Stimulated activated CD8-positive, alpha-beta memory T cell treated with anti-CD3 and anti-CD28 coated beads, Interleukin-15, amount 100 ng/mL, for 4 hours (primary cell): ENCODE measurements at regions not wholly inside any gene's neighbourhood (a gene's known extent, or its start where the extent isn't known, plus 50 kb on each side); places are given as distances from the start of the nearest gene placed in this dataset.

Experiments used
- DNase-seq, 2 donors: peaks; one replicate each; pipeline ENCODE4 v3.0.0-alpha.2; 2020; ENCODE audit warnings: low read depth in 2 of 2

- DNase-seq = no peak
Observed at GRCh38 chr13:59445812-59446211, 717.9 kb downstream of the DIAPH3 start.

DNA sequence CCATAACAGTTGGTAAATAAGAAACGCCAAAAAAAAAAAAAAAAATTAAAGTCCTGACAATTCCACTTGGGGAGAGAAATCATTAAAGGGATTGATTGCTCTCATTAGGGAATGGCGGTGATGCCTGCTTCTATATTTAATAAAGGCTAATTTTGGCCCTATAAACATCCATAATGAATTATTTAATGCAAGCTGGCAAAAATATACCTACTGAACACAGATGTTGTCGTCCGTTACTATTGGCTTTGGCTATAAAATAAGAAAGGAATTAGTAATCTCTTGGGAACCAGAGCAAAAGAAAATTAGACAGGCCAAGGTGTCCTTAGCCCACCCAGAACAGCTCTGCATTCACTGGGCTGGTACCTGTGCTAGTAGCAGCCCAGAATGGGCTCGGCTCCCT lies 717.3 kb downstream of the DIAPH3 start:
- no peak for DNase-seq

DNA sequence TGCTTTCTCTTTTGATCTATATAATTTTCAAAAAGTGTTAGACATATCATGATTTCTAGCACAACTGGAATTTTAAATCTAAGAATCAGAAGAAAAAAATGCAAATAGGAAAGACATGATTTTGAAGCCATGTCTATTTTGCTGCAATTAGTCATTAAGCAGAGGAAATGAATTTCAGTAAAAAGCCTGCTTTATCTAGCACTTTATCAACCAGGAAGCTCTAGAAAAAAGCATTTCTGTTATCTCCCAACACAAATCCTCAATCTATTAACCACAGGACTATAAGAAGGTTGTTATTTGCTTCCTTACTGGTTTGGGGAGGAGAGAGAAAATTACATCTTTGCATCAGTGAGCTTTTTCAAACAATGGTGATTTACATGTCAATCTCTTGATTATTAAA lies 716.7 kb downstream of the DIAPH3 start:
- DNase-seq = no peak

DNA sequence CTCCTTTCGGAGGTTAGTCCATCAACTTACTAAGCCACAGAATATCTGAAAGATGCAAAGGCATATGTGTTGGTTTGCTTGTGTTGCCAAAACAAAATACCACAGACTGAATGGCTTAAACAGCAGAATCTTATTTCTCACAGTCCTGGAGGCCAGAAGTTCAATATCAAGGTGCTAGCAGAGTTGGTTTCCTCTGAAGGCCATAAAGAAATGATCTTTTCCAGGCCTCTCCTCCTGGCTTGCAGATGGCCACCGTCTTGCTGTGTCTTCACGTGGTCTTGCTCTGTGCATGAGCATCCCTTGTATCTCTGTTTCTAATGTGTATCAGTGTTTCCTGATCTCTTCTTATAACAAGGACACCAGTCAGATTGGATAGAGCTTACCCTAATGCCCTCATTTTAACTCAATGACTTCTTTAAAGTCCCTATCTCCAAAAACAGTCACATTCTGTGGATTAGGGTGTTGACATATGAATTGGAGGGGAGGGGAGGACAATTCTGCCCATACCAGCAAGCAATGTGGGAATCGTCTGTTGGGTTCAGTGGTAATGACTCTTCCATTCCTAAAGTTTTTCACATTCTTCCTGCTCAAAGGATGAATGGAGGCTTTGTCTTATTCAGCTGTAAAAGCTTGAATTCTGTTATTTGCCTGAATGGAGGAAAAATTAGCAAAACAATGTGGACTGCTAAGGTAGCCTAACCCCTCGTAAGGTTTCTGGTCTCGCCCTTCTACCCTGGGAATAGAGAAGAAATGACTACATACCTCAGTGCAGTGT lies 715.7 kb downstream of the DIAPH3 start:
- no peak for DNase-seq

DNA sequence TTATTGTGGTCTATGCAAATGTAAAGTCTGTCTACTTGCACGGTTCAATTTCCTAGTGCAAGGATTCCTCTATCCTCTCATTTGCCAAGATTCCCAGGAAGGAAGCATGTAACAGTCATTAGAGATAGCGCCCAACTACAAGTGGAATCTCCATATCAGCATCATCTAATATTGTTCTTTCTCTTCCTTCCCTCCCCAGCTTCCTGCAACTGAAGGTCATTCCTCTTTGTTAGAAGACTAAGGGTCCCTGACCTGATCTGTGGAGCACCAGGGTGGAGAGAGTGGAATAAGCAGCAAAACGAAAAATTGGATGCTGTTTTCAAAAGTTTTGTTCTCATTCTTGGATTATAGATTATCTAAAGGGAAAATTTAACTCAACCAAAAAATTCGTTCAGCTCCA lies 714.0 kb downstream of the DIAPH3 start:
- no peak for DNase-seq

- no peak for DNase-seq
Observed at GRCh38 chr13:59450229-59450628, 713.5 kb downstream of the DIAPH3 start.

- no peak for DNase-seq
Observed at GRCh38 chr13:59451236-59451635, 712.5 kb downstream of the DIAPH3 start.

DNA sequence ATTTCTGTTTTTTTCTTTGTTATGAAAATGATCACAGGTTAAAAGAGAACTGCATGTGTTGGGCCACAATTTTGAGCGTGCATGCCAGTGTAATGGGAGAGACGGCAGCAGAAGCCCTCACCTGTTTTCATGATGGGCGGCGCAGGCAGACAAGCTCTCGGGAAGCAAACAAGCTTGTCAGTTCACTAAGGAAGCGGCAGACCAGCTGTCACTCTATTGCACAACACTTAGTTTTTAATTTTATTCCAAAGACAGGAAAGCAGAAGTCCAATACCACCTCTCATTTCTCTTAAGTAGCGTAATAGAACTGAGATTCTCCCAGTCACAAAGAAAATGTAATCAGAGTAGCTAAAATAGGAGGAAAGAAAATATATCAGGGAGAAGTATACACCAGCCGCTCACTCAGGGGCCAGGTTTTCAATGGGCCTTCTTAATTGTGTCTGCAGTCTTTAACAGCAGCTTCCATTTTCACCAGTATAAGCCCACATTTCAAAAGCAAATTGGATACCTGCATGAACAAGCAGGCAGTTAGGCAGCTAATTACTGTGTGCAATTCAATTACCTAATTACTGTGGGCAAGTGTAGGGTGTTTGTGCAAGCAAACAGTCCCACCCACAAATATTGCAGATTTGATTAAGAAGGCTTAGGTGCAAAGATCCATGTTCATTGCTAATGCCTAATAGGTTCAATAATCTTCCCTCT lies 711.4 kb downstream of the DIAPH3 start:
- no peak for DNase-seq

GRCh38 chr13:59458908-59459579 lies 704.7 kb downstream of the DIAPH3 start:
- DNase-seq = no peak

DNA sequence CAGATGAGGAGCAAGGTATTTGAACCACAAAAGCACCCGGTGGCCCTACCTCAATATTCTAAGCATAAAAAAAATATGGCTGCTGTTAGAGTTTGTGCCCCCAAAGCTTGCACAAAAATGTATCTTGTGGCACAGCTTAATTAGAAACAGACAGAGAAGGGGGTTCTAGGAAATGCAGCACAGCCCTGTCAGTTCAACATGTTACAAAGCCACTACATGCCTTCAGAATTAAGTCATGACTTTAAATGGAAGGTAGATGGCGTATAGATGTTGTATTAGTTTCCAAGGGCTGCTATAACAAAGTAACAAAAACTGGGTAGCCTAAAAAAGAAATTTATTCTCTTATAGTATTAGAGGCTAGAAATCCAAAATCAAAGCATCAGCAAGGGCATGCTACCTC lies 703.8 kb downstream of the DIAPH3 start:
- DNase-seq = no peak

- DNase-seq = no peak
Observed at GRCh38 chr13:59461411-59461810, 702.3 kb downstream of the DIAPH3 start.

DNA sequence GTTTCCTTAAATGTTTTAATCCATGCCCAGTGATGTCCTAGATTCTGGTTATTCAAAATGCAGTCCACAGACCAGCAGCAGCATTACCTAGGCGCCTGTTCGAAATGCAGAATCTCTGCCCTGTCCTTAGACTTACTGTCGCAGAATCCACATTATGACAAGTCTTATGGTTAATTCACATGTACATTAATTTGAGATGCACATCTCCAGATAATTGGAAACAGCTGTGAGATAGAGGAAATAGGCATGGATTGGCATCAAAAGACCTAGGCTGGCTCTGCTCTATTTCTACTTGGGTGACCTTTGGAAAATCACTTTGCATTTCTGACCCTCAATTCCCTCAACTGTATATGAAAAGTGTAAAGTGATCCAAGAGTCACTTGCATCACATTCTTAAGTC lies 700.7 kb downstream of the DIAPH3 start:
- DNase-seq = no peak

DNA sequence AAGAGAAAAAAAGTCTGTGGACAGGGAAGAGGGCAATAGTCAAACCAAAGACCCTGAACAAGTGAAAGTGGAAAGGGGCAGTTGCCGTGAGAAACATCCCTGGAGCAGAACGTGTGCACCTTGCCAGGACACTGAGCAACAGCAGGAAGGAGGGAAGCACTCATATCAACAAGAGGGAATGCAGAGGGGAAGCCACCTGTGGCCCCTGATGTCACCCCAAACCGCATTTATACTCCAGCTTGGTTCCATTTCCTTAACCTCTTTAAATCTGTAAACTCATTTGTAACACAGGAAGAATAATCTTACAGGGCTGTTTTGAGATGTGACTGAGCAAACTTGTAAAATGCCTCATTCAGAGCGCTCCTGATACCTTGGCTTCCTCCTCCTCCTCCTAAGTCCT lies 698.8 kb downstream of the DIAPH3 start:
- no peak for DNase-seq

DNA sequence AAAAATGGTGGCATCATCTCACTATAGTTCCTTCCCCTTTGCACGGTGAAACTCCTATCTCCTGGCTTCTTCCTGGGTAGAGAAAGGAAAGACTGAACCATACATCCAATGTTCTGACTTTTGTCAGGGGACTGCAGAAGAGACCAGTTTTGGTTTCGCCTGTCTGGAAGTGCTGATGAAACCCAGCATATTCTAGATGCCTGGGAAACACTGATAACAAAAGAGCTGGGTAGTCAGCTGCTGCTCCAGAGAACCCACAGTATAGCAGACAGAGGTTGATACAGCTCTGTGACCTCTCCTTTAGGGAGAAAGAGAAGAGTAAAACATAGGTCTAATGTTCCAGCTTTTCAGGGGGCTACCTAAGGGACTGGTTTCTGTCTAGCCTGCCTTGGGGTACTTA lies 695.3 kb downstream of the DIAPH3 start:
- DNase-seq = no peak

- no peak for DNase-seq
Observed at GRCh38 chr13:59471106-59471505, 692.6 kb downstream of the DIAPH3 start.

GRCh38 chr13:59472134-59472533 lies 691.6 kb downstream of the DIAPH3 start:
- DNase-seq = no peak

- no peak for DNase-seq
Observed at GRCh38 chr13:59474696-59475095, 689.0 kb downstream of the DIAPH3 start.

GRCh38 chr13:59475911-59476310 lies 687.8 kb downstream of the DIAPH3 start:
- DNase-seq = no peak

DNA sequence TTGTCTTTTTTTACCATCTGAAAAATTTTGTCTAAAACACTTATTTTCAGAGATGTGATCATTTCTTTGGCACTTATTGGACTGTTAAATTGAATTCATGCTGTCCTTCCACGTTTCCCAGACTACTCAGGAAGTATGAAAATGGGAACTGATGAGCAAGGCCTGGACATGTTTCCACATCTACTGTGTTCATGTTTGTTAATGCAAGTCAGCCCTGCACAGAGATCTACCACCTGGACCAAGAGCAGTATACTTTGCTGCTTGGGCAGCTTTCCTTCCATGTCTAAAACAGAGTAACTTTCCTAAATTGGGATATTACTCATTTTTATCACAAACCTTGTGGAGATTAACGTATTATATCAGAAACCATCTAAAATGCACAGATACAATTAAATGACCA lies 687.4 kb downstream of the DIAPH3 start:
- no peak for DNase-seq

GRCh38 chr13:59477011-59477410 lies 686.7 kb downstream of the DIAPH3 start:
- no peak for DNase-seq

DNA sequence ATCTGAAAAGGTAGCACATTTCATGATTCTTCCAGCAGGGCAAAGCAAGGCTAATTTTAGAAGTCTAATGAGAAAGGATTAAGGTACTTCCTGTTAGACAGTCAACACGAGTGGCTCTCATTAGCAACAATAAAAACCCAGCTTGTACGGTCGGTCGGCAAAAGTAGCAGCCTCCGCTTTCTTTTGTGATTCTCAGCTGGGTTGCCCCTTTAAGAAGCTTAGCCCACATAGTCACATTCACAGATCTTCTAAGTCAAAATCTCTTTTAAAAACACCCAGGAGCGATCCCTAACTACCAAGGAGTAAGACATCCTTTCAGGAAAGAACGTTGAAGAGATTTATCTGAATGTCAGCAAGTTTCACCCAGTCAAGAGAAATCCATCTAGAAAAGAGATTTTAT lies 684.8 kb downstream of the DIAPH3 start:
- DNase-seq = no peak

DNA sequence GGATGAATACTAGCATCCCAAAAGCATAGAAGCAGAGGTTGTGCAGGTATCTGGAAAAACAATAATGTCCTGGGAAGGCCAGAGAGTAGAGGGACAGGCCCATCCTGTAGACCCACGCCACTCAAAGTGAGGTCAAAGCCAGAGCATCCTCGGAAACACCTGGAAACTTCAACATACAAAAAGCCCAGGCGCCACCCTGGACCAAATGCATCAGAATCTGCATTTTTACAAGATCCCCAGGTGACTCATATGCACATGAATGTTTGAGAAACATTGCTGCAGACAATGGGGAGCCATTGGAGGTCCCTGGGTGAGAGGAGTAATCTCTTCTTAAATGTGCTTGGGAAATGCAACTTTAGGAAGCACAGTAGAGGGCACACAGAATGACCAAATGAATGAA lies 684.1 kb downstream of the DIAPH3 start:
- DNase-seq = no peak
